GM13976 (cell line): ENCODE measurements at regions not wholly inside any gene's neighbourhood (a gene's known extent, or its start where the extent isn't known, plus 50 kb on each side); places are given as distances from the start of the nearest gene placed in this dataset.
A peak's percentile ranks its signal among the peaks of the same experiment; 100 is the strongest.

Experiments used
- DNase-seq: peaks from one replicate; pipeline ENCODE4 v3.0.0; 2012; ENCODE audit warnings: low spot score
- CTCF ChIP-seq: IDR thresholded peaks from 2 replicates; pipeline ENCODE4 v1.5.1; 2012; ENCODE audit warnings: borderline replicate concordance, mild to moderate bottlenecking; ENCODE audit not compliant: insufficient read depth; ENCODE audit errors: extremely low read depth, missing control alignments, control extremely low read depth
- in situ Hi-C: fragments of 300-500 bp; cut with MboI; formaldehyde crosslinking; loops from one replicate; pipeline ENCODE4 v1.12.0; 2022; ENCODE audit warnings: low sequenced_read_pairs, mixed read lengths, inconsistent platforms; ENCODE audit not compliant: unreplicated experiment

- in situ Hi-C loops, result no loop called here
Measured at GRCh38 chr9:89698411-89699005, 93.7 kb downstream of the GADD45G start.

GRCh38 chr9:89699646-89700045 is 94.8 kb downstream of the GADD45G start:
- TF ChIP-seq CTCF, result no peak
- no peak for DNase-seq
- in situ Hi-C loops, result no loop called here

More at GRCh38 chr9:89698411-89699005, 93.7 kb downstream of the GADD45G start:
- no peak for TF ChIP-seq CTCF
- no peak for DNase-seq

- DNase-seq, result peak; percentile 85
- in situ Hi-C loops, result no loop called here
- TF ChIP-seq CTCF, result no peak
Measured at GRCh38 chr9:89701221-89701798, 96.5 kb downstream of the GADD45G start.

GRCh38 chr9:89702401-89702800 is 97.6 kb downstream of the GADD45G start:
- no peak for DNase-seq
- in situ Hi-C loops, result no loop called here
- TF ChIP-seq CTCF, result no peak

GRCh38 chr9:89705651-89706050 is 100.8 kb downstream of the GADD45G start:
- no peak for TF ChIP-seq CTCF
- DNase-seq, result no peak
- in situ Hi-C loops, result no loop called here

- no peak for DNase-seq
- no peak for TF ChIP-seq CTCF
- in situ Hi-C loops, result no loop called here
Measured at GRCh38 chr9:89706086-89706485, 101.3 kb downstream of the GADD45G start.
